Lower lobe of right lung (tissue), 2 donors: ENCODE measurements at regions not wholly inside any gene's neighbourhood (a gene's known extent, or its start where the extent isn't known, plus 50 kb on each side); places are given as distances from the start of the nearest gene placed in this dataset.

Experiments used
- ATAC-seq, 2 donors: fragments of 200-7000 bp; cut with Tn5 transposase; one replicate each; pipeline ENCODE4 v1.9.1; 2020 to 2022; ENCODE audit warnings: mild to moderate bottlenecking in 2 of 2, moderate library complexity in 2 of 2
- DNase-seq: peaks from one replicate; pipeline ENCODE4 v3.0.0-alpha.2; 2020
- H3K27ac ChIP-seq: fragments of 200-600 bp; one replicate; pipeline ENCODE4 v1.8.0; 2022
- H3K27me3 ChIP-seq: fragments of 200-600 bp; one replicate; pipeline ENCODE4 v1.8.0; 2022; ENCODE audit warnings: low read depth
- H3K36me3 ChIP-seq: fragments of 200-600 bp; one replicate; pipeline ENCODE4 v1.8.0; 2022; ENCODE audit warnings: mild to moderate bottlenecking
- H3K4me1 ChIP-seq: fragments of 200-600 bp; one replicate; pipeline ENCODE4 v1.8.0; 2022
- H3K4me3 ChIP-seq: fragments of 200-600 bp; one replicate; pipeline ENCODE4 v1.8.0; 2022; ENCODE audit warnings: mild to moderate bottlenecking
- H3K9me3 ChIP-seq: fragments of 200-600 bp; one replicate; pipeline ENCODE4 v1.8.0; 2022
- intact Hi-C: fragments of 100-400 bp; cut with DNase I; formaldehyde crosslinking; loops from one replicate; pipeline ENCODE4 v1.11.0; 2022
- TF ChIP-seq, protein P1 (sequence below): fragments of 200-600 bp; IDR thresholded peaks from one replicate; pipeline ENCODE4 v1.8.0; 2022; ENCODE audit warnings: antibody characterized with exemption, mild to moderate bottlenecking
- donor health status: DM: no; HTN: yes; CAD: no; lungs with severe emphysema.

DNA sequence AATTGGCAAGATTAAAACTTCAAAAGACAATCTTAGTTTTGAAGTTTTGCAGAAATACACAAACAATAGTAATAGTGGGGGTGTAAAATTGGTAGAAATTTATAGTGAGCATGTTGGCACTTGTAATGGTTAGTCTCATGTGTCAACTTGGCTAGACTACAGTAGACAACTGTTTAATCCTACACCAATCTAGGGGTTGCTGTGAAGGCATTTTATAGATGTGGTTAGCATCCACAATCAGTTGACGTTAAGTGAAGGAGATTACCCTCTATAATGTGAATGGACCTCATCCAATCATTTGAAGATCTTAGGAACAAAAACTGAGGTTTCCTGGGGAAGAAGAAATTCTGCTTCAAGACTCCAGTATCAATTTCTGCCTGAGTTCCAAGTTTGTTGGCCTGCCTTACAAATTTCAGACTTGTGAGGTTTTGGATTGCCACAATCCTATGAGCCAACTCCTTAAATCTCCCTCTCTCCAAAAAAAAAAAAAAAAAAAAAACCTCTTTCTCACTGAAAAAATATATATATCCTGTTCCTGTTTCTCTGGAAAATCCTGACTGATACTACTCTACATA, 531.6 kb upstream of the IGFBP3 start:
- H3K9me3 ChIP-seq = peaks cover 3% of the 10 kb centered on the region
- H3K4me3 ChIP-seq = no peak overlapping the region
- DNase-seq = no peak
- H3K27ac ChIP-seq = no peak overlapping the region
- H3K36me3 ChIP-seq = no peaks in the 10 kb centered on the region
- no peaks in the 10 kb centered on the region for H3K27me3 ChIP-seq
- H3K4me1 ChIP-seq = no peaks in the 10 kb centered on the region
- intact Hi-C loops = no loop called here
- ATAC-seq = no peak
- TF ChIP-seq, protein P1, sequence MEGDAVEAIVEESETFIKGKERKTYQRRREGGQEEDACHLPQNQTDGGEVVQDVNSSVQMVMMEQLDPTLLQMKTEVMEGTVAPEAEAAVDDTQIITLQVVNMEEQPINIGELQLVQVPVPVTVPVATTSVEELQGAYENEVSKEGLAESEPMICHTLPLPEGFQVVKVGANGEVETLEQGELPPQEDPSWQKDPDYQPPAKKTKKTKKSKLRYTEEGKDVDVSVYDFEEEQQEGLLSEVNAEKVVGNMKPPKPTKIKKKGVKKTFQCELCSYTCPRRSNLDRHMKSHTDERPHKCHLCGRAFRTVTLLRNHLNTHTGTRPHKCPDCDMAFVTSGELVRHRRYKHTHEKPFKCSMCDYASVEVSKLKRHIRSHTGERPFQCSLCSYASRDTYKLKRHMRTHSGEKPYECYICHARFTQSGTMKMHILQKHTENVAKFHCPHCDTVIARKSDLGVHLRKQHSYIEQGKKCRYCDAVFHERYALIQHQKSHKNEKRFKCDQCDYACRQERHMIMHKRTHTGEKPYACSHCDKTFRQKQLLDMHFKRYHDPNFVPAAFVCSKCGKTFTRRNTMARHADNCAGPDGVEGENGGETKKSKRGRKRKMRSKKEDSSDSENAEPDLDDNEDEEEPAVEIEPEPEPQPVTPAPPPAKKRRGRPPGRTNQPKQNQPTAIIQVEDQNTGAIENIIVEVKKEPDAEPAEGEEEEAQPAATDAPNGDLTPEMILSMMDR = no peak

DNA sequence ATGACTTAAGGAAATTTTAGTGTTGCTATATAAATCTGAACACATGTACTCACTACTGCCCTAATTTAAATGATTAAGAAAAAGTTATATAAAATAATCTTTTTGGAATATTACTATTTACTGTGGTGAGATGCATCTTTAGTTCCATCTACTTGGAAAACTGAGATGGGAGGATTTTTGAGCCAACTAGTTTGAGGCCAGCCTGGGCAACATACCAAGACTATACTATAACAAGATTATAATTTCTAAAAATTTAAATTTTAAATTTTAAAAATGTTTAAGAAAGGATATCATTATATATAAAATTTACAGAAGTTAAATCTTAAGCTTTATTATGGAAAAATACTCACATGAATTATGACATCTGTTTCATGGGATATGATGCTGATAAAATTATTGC, 530.8 kb upstream of the IGFBP3 start:
- H3K4me3 ChIP-seq = no peak overlapping the region
- DNase-seq = no peak
- no peak overlapping the region for H3K27ac ChIP-seq
- peaks cover 3% of the 10 kb centered on the region for H3K9me3 ChIP-seq
- intact Hi-C loops = no loop called here
- H3K4me1 ChIP-seq = no peaks in the 10 kb centered on the region
- TF ChIP-seq, protein P1 = no peak
- no peak for ATAC-seq
- H3K27me3 ChIP-seq = no peaks in the 10 kb centered on the region
- no peaks in the 10 kb centered on the region for H3K36me3 ChIP-seq

DNA sequence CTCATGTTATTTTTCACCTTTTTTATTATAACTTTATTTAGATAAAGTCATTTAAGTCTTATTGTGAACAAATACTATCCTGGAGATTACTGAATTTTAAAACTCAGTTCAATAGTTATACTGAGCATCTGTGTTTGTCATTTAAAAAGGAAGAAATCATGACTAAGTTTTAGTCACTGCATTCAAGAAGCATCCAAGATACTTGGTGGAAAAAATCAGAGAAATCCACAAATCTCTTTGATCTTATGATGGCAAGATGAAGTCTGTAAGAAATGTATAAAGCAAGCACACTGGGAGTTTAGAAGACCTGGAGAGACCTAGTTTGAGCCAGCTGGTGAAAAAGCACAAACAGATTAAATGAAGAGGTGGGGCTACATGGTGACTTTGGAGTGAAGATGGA, 529.8 kb upstream of the IGFBP3 start:
- no peak overlapping the region for H3K27ac ChIP-seq
- H3K27me3 ChIP-seq = no peaks in the 10 kb centered on the region
- TF ChIP-seq, protein P1 = no peak
- H3K9me3 ChIP-seq = peaks cover 3% of the 10 kb centered on the region
- no peak overlapping the region for H3K4me3 ChIP-seq
- DNase-seq = no peak
- no peaks in the 10 kb centered on the region for H3K36me3 ChIP-seq
- intact Hi-C loops = no loop called here
- no peak for ATAC-seq
- no peaks in the 10 kb centered on the region for H3K4me1 ChIP-seq

DNA sequence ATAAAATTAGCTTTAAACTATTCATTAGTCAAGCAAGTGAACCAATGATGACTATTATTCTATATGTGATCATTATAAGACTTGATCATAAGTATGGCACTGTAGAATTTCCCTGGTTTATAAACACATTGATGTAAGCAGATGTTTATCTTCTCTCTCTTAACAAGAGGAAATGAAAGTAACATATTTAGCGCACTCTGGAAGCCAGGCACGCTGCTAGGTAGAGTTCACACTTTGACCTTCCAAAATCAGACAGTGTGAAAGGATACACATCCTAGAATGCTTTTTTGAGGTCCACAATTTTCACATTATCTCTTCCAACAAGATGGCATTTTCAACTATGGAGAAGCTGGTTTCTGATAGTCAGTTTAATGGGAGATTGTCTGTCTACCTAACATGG, 529.4 kb upstream of the IGFBP3 start:
- Histone ChIP-seq H3K36me3 (no peaks in the 10 kb centered on the region), H3K9me3 (peaks cover 3% of the 10 kb centered on the region), H3K27ac (no peak overlapping the region), H3K27me3 (no peaks in the 10 kb centered on the region), H3K4me3 (no peak overlapping the region), H3K4me1 (no peaks in the 10 kb centered on the region)
- TF ChIP-seq, protein P1 = no peak
- no peak for ATAC-seq
- intact Hi-C loops = no loop called here
- DNase-seq = no peak

DNA sequence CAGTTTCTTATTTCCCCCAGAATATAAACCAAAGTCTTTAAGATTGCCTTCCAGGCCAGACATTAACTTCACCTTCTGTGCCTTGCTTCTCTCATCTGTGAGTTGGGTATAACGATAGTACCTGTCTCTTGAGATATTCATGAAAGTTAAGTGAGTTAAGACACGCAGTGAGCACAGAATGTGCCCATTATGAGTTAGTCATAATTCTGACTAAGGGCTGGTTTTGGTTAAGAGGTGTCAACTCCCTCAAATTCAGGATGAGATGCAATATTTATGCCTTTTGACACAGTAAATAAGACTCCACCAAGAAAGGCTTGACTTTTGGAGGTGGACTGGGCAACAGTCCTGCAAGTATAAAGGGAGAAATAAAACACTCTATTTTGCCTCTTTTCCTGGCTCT, 528.7 kb upstream of the IGFBP3 start:
- H3K27me3 ChIP-seq = no peaks in the 10 kb centered on the region
- peaks cover 3% of the 10 kb centered on the region for H3K9me3 ChIP-seq
- no peaks in the 10 kb centered on the region for H3K36me3 ChIP-seq
- no peak for ATAC-seq
- TF ChIP-seq, protein P1 = no peak
- intact Hi-C loops = no loop called here
- no peaks in the 10 kb centered on the region for H3K4me1 ChIP-seq
- no peak for DNase-seq
- no peak overlapping the region for H3K27ac ChIP-seq
- no peak overlapping the region for H3K4me3 ChIP-seq

DNA sequence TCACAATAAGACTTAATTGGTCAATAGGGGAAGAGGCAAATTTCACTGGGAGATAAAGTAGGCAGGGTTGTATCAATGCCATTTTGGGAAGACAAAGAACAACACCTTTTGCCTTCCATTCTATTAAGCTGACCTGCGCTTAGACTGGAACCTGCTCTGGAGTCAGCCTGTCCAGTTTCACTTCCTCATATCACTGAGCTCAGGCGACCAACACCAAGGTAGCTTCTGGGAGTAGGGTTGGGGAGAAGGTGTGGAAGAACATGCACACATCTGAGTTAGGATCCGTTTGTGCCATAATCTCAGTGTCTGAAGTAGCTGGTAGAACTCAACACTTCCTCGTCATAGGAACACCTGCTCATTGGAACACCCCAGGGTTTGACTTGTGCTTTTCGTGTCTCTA, 527.4 kb upstream of the IGFBP3 start:
- Histone ChIP-seq H3K4me3 (no peak overlapping the region), H3K9me3 (peaks cover 3% of the 10 kb centered on the region), H3K27me3 (no peaks in the 10 kb centered on the region), H3K4me1 (no peaks in the 10 kb centered on the region), H3K27ac (no peak overlapping the region), H3K36me3 (no peaks in the 10 kb centered on the region)
- TF ChIP-seq, protein P1 = no peak
- ATAC-seq (no peak), DNase-seq (no peak)
- intact Hi-C loops = no loop called here
